Testis (tissue), 2 donors: ENCODE measurements at regions not wholly inside any gene's neighbourhood (a gene's known extent, or its start where the extent isn't known, plus 50 kb on each side); places are given as distances from the start of the nearest gene placed in this dataset.

Experiments used
- POLR2A ChIP-seq: fragments of 450-650 bp; IDR thresholded peaks from one replicate; pipeline ENCODE4 v1.6.1; 2017; ENCODE audit warnings: antibody characterized with exemption, mild to moderate bottlenecking, moderate library complexity
- TF ChIP-seq, protein P1 (sequence below), 3 experiments: fragments of 450-650 bp in 2 of 3; fragments of 200-600 bp in 1 of 3; sonication (generic) in 1 of 3; IDR thresholded peaks; one replicate each; pipeline ENCODE4 v1.5.1; 2016 to 2019; ENCODE audit warnings: antibody characterized with exemption in 3 of 3, mild to moderate bottlenecking in 2 of 3, moderate library complexity in 1 of 3

DNA sequence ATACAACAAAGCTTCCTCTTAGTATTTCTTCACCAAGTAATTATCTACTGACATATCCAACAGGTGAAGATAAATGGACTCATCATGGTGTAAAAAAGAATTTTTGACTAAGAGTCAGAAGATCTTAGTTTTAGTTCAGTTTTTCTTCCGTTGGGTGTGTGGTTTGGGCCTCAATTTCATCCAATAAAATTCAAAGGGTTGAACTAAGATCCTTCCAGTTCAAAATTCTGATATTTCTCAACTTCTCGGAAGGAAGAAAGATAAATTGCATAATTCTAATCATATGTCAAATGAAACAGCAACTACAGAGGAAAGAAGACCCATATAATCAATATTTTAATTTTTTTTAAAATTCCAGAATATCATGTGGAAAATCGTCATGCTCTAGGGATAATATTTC, 192.7 kb downstream of the SPRY1 start:
- TF ChIP-seq POLR2A = no peak
- TF ChIP-seq, protein P1, sequence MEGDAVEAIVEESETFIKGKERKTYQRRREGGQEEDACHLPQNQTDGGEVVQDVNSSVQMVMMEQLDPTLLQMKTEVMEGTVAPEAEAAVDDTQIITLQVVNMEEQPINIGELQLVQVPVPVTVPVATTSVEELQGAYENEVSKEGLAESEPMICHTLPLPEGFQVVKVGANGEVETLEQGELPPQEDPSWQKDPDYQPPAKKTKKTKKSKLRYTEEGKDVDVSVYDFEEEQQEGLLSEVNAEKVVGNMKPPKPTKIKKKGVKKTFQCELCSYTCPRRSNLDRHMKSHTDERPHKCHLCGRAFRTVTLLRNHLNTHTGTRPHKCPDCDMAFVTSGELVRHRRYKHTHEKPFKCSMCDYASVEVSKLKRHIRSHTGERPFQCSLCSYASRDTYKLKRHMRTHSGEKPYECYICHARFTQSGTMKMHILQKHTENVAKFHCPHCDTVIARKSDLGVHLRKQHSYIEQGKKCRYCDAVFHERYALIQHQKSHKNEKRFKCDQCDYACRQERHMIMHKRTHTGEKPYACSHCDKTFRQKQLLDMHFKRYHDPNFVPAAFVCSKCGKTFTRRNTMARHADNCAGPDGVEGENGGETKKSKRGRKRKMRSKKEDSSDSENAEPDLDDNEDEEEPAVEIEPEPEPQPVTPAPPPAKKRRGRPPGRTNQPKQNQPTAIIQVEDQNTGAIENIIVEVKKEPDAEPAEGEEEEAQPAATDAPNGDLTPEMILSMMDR (IDR thresholded peaks at IDR 0.05) = no peak
